ENCODE measurements at regions not wholly inside any gene's neighbourhood (a gene's known extent, or its start where the extent isn't known, plus 50 kb on each side); places are given as distances from the start of the nearest gene placed in this dataset.

DNA sequence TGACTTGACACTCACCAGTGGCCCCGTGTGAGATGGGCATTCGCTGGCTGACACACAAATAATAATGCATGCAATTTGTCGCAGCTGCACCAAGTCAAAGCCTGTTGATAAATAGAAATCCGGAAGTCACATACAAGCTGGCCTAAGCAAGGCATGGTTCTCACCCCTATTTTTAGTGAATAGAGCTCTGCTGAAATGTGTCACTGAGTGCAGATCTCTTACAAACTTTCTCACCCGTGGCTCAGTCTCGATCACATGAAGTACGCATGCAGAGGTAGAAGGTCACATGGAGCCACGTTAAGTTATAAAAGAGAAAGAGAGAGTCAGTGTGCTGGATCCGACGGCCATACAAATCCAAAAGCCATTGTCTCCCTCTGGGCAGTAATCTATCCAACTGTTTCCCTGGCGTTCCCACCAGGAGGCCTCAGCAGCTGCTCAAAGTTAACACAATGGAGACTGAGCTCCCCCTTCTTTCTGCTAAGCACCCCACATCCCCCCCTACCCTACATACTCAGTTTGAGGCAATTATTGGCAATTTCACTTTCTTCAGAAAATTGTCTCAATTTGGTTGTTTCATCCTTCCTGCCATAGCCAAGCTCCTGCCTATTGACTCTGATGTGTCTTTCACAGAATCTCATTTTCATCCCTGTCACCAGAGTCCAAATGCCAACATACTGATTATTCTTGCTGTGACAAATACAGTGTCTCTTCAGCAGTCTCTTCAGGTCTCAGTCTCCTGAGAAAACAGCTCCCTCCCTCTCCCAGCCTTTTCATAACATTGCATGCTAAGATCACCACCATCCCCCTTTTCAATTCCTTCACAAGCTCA is 473.3 kb upstream of the NRP1 start:
- no peak for DNase-seq (ENCODE audit: extremely low read depth, low read depth)
- TF ChIP-seq, protein P1, sequence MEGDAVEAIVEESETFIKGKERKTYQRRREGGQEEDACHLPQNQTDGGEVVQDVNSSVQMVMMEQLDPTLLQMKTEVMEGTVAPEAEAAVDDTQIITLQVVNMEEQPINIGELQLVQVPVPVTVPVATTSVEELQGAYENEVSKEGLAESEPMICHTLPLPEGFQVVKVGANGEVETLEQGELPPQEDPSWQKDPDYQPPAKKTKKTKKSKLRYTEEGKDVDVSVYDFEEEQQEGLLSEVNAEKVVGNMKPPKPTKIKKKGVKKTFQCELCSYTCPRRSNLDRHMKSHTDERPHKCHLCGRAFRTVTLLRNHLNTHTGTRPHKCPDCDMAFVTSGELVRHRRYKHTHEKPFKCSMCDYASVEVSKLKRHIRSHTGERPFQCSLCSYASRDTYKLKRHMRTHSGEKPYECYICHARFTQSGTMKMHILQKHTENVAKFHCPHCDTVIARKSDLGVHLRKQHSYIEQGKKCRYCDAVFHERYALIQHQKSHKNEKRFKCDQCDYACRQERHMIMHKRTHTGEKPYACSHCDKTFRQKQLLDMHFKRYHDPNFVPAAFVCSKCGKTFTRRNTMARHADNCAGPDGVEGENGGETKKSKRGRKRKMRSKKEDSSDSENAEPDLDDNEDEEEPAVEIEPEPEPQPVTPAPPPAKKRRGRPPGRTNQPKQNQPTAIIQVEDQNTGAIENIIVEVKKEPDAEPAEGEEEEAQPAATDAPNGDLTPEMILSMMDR (IDR thresholded peaks at IDR 0.05; ENCODE audit: low read depth, low read length, missing control alignments) = no peak
- no peak overlapping the region for H3K4me3 ChIP-seq (replicated peaks; ENCODE audit: low read depth, low read length)

GRCh38 chr10:33805831-33806230 is 471.4 kb upstream of the NRP1 start:
- no peak for DNase-seq (ENCODE audit: extremely low read depth, low read depth)
- H3K4me3 ChIP-seq (replicated peaks; ENCODE audit: low read depth, low read length) = no peak overlapping the region
- TF ChIP-seq, protein P1 (IDR thresholded peaks at IDR 0.05; ENCODE audit: low read depth, low read length, missing control alignments) = no peak

GRCh38 chr10:33804584-33804983 is 470.1 kb upstream of the NRP1 start:
- DNase-seq (ENCODE audit: extremely low read depth, low read depth) = no peak
- TF ChIP-seq, protein P1 (IDR thresholded peaks at IDR 0.05; ENCODE audit: low read depth, low read length, missing control alignments) = no peak

GRCh38 chr10:33803248-33803647 is 468.8 kb upstream of the NRP1 start:
- TF ChIP-seq, protein P1 (IDR thresholded peaks at IDR 0.05; ENCODE audit: low read depth, low read length, missing control alignments) = no peak
- no peak overlapping the region for H3K4me3 ChIP-seq (replicated peaks; ENCODE audit: low read depth, low read length)
- no peak for DNase-seq (ENCODE audit: extremely low read depth, low read depth)

More at GRCh38 chr10:33804584-33804983, 470.1 kb upstream of the NRP1 start:
- no peak overlapping the region for H3K4me3 ChIP-seq (replicated peaks; ENCODE audit: low read depth, low read length)

DNA sequence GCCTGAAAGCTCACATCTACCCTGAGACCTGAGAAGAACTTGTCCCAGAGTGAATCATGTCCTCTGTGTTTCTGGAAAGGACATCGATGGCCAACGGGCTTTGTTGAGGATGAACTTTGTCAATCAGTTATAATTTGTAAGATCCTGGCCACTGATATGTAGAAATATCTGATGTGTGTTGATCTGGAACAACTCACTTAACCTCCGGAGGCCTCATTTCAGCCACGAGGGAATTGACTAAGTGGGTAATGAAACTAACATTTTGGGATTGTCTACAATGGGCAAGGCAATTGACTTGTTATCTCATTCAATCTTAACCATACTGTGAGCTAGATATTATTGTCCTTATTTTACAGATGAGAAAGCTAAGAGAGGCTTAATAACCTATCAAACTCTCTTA is 468.1 kb upstream of the NRP1 start:
- H3K4me3 ChIP-seq (replicated peaks; ENCODE audit: low read depth, low read length) = no peak overlapping the region
- no peak for DNase-seq (ENCODE audit: extremely low read depth, low read depth)
- TF ChIP-seq, protein P1 (IDR thresholded peaks at IDR 0.05; ENCODE audit: low read depth, low read length, missing control alignments) = no peak

- DNase-seq (ENCODE audit: extremely low read depth, low read depth) = no peak
- TF ChIP-seq, protein P1 (IDR thresholded peaks at IDR 0.05; ENCODE audit: low read depth, low read length, missing control alignments) = no peak
- no peak overlapping the region for H3K4me3 ChIP-seq (replicated peaks; ENCODE audit: low read depth, low read length)
Observed at GRCh38 chr10:33801705-33802104, 467.2 kb upstream of the NRP1 start.
